Fibroblast of villous mesenchyme (primary cell): ENCODE measurements at regions not wholly inside any gene's neighbourhood (a gene's known extent, or its start where the extent isn't known, plus 50 kb on each side); places are given as distances from the start of the nearest gene placed in this dataset.

Experiments used
- DNase-seq: peaks from one replicate; pipeline ENCODE4 v3.0.0-alpha.2; 2010; ENCODE audit warnings: low read depth
- H3K4me3 ChIP-seq: 2 replicates; pipeline ENCODE4 v1.5.1; 2011; ENCODE audit warnings: low read depth, mild to moderate bottlenecking, low read length
- TF ChIP-seq, protein P1 (sequence below): IDR thresholded peaks from 2 replicates; pipeline ENCODE4 v1.5.1; 2012; ENCODE audit warnings: low read depth, mild to moderate bottlenecking, low read length; ENCODE audit not compliant: insufficient read depth

GRCh38 chr3:72383230-72383629 lies 465.0 kb downstream of the SHQ1 start:
- DNase-seq = no peak
- TF ChIP-seq, protein P1, sequence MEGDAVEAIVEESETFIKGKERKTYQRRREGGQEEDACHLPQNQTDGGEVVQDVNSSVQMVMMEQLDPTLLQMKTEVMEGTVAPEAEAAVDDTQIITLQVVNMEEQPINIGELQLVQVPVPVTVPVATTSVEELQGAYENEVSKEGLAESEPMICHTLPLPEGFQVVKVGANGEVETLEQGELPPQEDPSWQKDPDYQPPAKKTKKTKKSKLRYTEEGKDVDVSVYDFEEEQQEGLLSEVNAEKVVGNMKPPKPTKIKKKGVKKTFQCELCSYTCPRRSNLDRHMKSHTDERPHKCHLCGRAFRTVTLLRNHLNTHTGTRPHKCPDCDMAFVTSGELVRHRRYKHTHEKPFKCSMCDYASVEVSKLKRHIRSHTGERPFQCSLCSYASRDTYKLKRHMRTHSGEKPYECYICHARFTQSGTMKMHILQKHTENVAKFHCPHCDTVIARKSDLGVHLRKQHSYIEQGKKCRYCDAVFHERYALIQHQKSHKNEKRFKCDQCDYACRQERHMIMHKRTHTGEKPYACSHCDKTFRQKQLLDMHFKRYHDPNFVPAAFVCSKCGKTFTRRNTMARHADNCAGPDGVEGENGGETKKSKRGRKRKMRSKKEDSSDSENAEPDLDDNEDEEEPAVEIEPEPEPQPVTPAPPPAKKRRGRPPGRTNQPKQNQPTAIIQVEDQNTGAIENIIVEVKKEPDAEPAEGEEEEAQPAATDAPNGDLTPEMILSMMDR = no peak
- H3K4me3 ChIP-seq = no peak overlapping the region

- DNase-seq = no peak
- H3K4me3 ChIP-seq = no peak overlapping the region
- TF ChIP-seq, protein P1 = no peak
Measured at GRCh38 chr3:72382460-72382859, 465.8 kb downstream of the SHQ1 start.

GRCh38 chr3:72381584-72381983 lies 466.7 kb downstream of the SHQ1 start:
- DNase-seq = no peak
- H3K4me3 ChIP-seq = no peak overlapping the region
- TF ChIP-seq, protein P1 = no peak

GRCh38 chr3:72380711-72381493 lies 467.3 kb downstream of the SHQ1 start:
- H3K4me3 ChIP-seq = no peak overlapping the region
- TF ChIP-seq, protein P1 = no peak
- DNase-seq = no peak

DNA sequence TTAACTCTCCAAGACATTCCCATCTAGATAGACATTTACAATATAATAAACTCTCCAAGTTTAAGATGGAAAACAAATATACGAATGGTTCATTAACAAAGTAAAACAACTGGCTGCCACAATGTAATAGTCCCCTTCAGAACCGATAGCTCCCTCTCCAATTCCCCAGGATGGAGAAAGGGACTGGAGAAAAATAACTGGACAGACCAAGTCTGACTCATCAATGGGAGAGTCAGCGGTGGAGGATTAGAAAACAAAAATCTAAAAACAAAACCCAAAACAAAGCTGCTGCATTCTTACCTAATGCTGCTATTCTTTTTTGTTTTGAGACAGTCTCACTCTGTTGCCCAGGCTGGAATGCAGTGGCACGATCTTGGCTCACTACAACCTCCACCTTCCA lies 468.1 kb downstream of the SHQ1 start:
- H3K4me3 ChIP-seq = no peak overlapping the region
- peak; percentile 58 for DNase-seq
- TF ChIP-seq, protein P1 = no peak

DNA sequence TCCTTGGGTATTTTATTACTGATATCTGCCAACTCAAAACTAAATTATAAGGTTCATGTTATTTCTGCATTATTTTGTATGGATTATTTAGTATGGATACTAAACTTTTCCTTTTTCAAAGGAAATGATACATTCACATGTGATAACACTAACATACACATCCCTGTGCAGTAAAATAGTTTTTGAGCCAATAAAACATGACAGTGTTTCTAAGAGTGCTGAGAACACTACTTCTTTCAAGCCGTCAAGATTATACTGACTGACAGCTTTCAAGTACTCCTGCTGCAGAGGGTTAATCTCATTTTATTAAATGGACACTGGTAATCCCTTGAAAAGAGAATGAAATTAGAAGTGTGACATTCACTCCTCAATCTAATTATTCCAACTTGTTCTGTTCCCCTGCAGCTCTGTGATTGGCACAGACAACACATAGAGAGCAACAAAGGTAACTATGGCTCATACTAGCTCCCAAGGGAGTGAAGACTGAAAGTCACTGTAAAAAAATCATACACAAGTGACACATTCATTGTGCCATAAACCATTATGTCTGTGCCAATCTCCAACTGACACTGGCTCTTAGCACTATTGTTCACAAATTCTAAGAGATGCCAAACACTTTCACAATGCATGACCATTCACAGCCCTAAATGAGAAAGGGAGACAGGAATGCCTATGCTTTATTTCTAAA lies 468.6 kb downstream of the SHQ1 start:
- TF ChIP-seq, protein P1 = no peak
- H3K4me3 ChIP-seq = no peak overlapping the region
- DNase-seq = no peak

DNA sequence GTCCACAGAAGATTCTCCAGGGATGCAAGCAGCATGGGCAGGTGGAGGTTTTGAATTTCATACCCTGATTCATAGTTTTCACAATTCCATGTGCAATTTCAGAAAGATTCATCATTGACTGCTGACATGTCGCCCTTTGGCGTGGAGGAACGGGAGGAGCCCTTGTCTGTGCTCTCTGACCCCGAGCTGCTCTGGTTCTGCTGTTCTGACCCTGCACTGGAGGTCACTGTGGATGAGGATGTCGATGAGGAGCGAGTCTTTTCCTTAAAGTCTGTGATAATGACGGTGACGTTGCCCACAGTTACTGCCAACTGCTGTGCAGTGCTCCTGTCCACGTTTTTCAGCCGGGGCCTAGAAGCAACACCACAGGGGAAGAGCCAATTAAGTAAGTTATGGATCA lies 470.0 kb downstream of the SHQ1 start:
- no peak for DNase-seq
- H3K4me3 ChIP-seq = no peak overlapping the region
- TF ChIP-seq, protein P1 = no peak
